ENCODE measurements at regions not wholly inside any gene's neighbourhood (a gene's known extent, or its start where the extent isn't known, plus 50 kb on each side); places are given as distances from the start of the nearest gene placed in this dataset.
"Not testable (repeated sequence)": the region's sequence is repeated elsewhere in the genome, so short reads cannot be mapped to it uniquely, and the experiment has no call there.

DNA sequence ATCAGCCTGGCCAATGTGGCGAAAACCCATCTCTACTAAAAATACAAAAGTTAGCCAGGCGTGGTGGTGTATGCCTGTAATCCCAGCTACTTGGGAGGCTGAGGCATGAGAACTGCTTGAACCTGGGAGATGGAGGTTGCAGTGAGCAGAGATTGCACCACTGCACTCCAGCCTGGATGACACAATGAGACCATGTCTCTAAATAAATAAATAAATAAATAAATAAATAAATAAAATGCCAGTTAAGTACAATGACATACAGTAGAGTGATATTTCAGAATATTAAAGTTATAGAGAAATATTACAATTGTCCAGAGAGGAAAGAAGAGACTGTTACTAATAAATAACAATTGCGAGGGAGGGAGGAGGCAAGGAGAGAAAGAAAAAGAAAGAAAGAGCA is 199.8 kb upstream of the NREP start:
- TF ChIP-seq, protein P1, sequence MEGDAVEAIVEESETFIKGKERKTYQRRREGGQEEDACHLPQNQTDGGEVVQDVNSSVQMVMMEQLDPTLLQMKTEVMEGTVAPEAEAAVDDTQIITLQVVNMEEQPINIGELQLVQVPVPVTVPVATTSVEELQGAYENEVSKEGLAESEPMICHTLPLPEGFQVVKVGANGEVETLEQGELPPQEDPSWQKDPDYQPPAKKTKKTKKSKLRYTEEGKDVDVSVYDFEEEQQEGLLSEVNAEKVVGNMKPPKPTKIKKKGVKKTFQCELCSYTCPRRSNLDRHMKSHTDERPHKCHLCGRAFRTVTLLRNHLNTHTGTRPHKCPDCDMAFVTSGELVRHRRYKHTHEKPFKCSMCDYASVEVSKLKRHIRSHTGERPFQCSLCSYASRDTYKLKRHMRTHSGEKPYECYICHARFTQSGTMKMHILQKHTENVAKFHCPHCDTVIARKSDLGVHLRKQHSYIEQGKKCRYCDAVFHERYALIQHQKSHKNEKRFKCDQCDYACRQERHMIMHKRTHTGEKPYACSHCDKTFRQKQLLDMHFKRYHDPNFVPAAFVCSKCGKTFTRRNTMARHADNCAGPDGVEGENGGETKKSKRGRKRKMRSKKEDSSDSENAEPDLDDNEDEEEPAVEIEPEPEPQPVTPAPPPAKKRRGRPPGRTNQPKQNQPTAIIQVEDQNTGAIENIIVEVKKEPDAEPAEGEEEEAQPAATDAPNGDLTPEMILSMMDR (conservative IDR thresholded peaks at IDR 0.05; ENCODE audit: low read depth, low read length), result not testable (repeated sequence)
- not testable (repeated sequence) for TF ChIP-seq EZH2 (IDR thresholded peaks at IDR 0.05; ENCODE audit: low read length, unreplicated experiment); EZH2phosphoT487 (IDR thresholded peaks at IDR 0.05; ENCODE audit: borderline replicate concordance, low read length)
